C4-2B (cell line): ENCODE measurements at regions not wholly inside any gene's neighbourhood (a gene's known extent, or its start where the extent isn't known, plus 50 kb on each side); places are given as distances from the start of the nearest gene placed in this dataset.

ENCODE experiments used
- H3K27ac ChIP-seq: fragments of 450-650 bp; 2 replicates; pipeline ENCODE4 v1.5.1; 2017
- ZFX ChIP-seq: fragments of 450-650 bp; IDR thresholded peaks from 2 replicates; pipeline ENCODE4 v1.6.1; 2017
- TF ChIP-seq, protein P1 (sequence below): fragments of 450-650 bp; conservative IDR thresholded peaks from 2 replicates; pipeline ENCODE4 v1.5.1; 2017; ENCODE audit warnings: mild to moderate bottlenecking

DNA sequence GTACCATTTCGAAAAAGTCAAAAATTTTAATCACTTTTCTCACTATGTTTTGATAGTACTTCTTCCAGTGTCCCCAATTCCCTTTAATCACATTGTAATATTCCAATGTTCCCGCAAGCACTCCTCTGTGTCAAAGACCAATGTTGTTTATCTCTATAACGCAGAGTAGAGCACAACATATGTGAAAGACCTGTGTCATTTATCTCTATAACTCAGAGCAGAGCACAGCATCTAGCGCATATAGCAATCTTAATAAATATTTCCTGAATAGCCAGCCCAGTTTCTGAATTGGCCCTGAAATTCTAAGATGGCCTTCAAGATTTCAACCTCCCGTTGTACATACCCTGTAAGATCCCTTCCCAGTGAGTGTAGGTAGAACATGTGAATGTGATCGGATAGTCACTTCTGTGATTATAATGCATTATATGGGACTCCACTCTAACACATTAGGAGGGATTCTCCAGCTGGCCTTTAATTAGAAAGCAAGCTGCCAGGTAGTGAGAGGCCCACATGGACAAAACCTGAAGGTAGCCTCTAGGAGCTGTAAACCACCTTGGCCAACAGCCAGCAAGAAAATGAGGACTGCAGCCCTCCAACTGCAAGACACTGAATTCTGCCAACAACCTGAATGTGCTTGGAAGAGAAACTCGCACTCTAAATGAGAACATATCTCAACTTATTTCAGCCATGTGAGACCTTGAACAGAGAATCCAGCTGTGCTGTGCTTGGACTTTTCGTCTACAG lies 238.8 kb upstream of the SYT10 start:
- TF ChIP-seq, protein P1, sequence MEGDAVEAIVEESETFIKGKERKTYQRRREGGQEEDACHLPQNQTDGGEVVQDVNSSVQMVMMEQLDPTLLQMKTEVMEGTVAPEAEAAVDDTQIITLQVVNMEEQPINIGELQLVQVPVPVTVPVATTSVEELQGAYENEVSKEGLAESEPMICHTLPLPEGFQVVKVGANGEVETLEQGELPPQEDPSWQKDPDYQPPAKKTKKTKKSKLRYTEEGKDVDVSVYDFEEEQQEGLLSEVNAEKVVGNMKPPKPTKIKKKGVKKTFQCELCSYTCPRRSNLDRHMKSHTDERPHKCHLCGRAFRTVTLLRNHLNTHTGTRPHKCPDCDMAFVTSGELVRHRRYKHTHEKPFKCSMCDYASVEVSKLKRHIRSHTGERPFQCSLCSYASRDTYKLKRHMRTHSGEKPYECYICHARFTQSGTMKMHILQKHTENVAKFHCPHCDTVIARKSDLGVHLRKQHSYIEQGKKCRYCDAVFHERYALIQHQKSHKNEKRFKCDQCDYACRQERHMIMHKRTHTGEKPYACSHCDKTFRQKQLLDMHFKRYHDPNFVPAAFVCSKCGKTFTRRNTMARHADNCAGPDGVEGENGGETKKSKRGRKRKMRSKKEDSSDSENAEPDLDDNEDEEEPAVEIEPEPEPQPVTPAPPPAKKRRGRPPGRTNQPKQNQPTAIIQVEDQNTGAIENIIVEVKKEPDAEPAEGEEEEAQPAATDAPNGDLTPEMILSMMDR, result no peak
- TF ChIP-seq ZFX, result no peak
- H3K27ac ChIP-seq, result no peak overlapping the region

DNA sequence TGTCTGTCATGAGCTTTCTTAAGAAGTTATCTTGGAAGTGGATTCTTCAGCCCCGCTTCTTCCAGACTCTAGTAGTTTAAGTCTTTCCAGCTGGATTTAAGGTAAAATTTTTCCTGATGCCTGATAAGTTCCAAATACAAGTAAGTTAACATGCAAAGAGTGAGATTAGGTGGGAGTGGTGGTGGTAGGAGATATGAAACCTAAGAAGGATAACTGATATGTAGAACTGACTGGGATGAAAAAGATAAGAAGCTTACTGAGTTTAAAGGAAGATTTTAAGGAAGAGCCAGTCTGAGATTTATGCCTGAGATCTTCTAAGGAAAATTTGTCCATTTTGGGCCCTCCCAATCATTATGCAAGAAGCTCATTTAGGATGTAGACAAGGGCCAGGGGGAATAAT lies 250.9 kb upstream of the SYT10 start:
- no peak overlapping the region for H3K27ac ChIP-seq
- TF ChIP-seq, protein P1, result no peak
- TF ChIP-seq ZFX, result no peak

DNA sequence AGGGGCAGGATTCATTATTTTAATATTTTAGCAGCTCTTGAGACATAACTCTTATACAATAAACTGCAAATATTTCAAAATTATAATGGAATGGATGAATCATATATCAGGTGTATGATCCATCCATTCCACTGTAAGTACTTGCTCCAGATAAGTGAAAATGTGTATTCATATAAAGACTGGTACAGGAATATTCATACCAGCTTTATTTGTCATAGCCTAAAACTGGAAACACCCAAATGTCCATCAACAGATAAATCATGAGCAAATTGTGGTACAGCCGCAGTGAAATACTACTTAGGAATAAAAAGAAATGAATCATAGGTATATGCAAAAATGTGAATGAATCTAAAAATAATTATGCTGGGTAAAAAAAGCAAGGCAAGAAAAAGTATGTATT lies 263.6 kb upstream of the SYT10 start:
- no peak for TF ChIP-seq ZFX
- TF ChIP-seq, protein P1, result no peak
- no peak overlapping the region for H3K27ac ChIP-seq

DNA sequence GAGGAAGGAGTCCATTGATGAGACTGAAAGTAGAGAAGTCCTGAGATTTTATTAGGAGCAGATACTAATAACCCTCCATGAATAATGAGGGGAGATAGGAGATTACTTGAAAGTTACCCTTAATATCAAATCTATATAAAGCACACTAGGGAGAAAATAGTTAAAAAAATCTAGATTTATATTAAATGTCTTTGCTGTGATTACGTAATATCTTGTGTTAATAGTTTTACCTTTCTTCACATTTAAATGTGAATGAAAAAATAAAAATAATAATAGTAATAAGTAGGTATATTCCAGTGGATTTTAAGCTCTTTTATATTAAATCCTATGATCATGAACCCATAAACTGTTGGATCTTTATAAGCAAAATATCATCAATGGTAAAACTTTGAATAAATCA lies 267.3 kb upstream of the SYT10 start:
- TF ChIP-seq ZFX, result no peak
- TF ChIP-seq, protein P1, result no peak
- H3K27ac ChIP-seq, result no peak overlapping the region

DNA sequence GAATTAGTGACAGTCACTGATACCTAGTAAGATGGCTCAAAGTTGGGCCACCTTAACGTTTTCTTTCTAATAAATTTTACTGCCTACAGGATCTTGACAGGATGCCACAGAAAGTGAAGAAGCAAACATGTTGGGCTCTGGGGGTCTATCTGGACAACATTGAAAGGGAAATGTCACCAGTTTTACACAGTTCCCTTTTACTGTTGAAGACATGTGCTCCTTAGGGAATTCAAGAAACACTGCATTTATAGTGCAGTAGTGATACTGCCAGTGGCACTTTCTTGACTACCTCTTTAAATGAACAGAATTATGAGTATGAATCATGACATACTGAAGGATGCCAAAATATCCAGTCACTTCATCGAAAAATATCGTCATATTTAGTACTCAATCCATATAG lies 269.3 kb upstream of the SYT10 start:
- no peak overlapping the region for H3K27ac ChIP-seq
- TF ChIP-seq, protein P1, result no peak
- no peak for TF ChIP-seq ZFX

DNA sequence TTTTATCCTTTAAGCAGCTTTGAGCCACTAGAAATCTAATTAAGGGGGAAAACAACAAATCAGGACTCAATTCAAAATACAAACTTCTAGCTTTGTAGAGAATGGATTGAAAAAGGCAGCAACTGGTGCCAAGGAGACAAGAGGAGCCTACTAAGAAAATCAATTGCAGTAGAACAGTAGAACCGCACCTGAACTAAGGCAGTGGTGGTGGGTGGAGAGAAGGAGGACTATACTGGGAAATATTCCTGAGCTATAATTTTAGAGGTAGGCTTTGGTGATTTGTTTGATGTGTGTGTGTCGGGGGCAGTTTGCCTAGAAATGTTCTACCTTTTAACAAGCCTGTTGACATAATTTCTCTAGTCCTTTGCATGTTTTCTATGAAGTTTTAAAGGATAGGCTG lies 270.9 kb upstream of the SYT10 start:
- TF ChIP-seq ZFX, result no peak
- TF ChIP-seq, protein P1, result no peak
- H3K27ac ChIP-seq, result no peak overlapping the region

DNA sequence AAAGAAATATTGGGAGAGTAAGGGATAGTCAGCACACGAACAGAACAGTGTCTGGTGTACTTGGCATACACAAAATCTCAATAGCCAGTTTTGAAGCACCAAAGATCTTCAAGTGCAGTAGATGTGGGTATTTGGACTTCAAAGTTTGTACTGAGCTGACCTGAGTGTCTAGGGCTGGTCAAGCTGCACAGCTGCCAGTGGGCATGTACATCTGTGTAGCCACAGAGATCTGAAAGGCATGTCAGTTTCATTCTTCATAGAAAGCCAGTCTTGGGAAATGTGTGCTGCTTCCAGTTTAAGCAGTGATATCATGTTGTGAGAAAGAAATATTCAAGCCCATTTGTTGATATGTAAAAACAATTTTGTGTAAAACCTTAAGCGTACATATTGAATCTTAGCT lies 279.0 kb upstream of the SYT10 start:
- no peak overlapping the region for H3K27ac ChIP-seq
- TF ChIP-seq ZFX, result no peak
- TF ChIP-seq, protein P1, result no peak
